ENCODE measurements at regions not wholly inside any gene's neighbourhood (a gene's known extent, or its start where the extent isn't known, plus 50 kb on each side); places are given as distances from the start of the nearest gene placed in this dataset.

- Histone ChIP-seq H3K4me3 (ENCODE audit: low read depth in 2 of 2, low read length in 2 of 2) (no peak overlapping the region), H3K36me3 (ENCODE audit: control insufficient read depth, insufficient read depth, low read length) (no peaks in the 10 kb centered on the region), H3K27ac (ENCODE audit: low read length) (no peak overlapping the region), H3K27me3 (ENCODE audit: control insufficient read depth, insufficient read depth, low read length) (no peaks in the 10 kb centered on the region), H3K9me3 (ENCODE audit: control insufficient read depth, insufficient read depth, low read depth, low read length) (no peaks in the 10 kb centered on the region), H3K4me1 (ENCODE audit: control insufficient read depth, insufficient read depth, low read length) (no peaks in the 10 kb centered on the region)
- DNase-seq (ENCODE audit: low read depth, low spot score): no peak
- ChIA-PET POLR2A (no interaction called here), CTCF (interaction anchor here (1.0 kb wide), 1 partner anchor 14 kb away, joined by 4 read pairs; no protein-coding TSS in a partner anchor)
- intact Hi-C loops (cut with micrococcal nuclease; ENCODE audit: unreplicated experiment) (no loop called here), in situ Hi-C loops (cut with HindIII; ENCODE audit: low pct_unique_long_range_greater_than_20kb, low sequenced_read_pairs) (no loop called here)
- no peak for ATAC-seq
- BruUV-seq (replicated peaks): no TSS peak
- TF ChIP-seq CTCF (IDR thresholded peaks at IDR 0.05): no peak
- TF ChIP-seq SIN3A (IDR thresholded peaks at IDR 0.05; ENCODE audit: borderline replicate concordance, insufficient read depth, low read depth, low read length): no peak
- no peak for TF ChIP-seq REST (IDR thresholded peaks at IDR 0.05; ENCODE audit: insufficient read depth in 1 of 2, low read depth in 2 of 2, low read length in 1 of 2)
- TF ChIP-seq POLR2AphosphoS5 (IDR thresholded peaks at IDR 0.05; ENCODE audit: low read depth, low read length): no peak
- TF ChIP-seq TCF7L2 (IDR thresholded peaks at IDR 0.05; ENCODE audit: low read depth, low read length): no peak
Measured at GRCh38 chr1:93025572-93025971, 53.5 kb upstream of the MTF2 start.

- TF ChIP-seq CTCF (IDR thresholded peaks at IDR 0.05) (no peak), POLR2AphosphoS5 (IDR thresholded peaks at IDR 0.05; ENCODE audit: low read depth, low read length) (no peak)
- CTCF ChIA-PET: no interaction called here
- DNase-seq (ENCODE audit: low read depth, low spot score): no peak
- Histone ChIP-seq H3K27ac (ENCODE audit: low read length) (no peak overlapping the region), H3K4me1 (ENCODE audit: control insufficient read depth, insufficient read depth, low read length) (no peaks in the 10 kb centered on the region), H3K27me3 (ENCODE audit: control insufficient read depth, insufficient read depth, low read length) (no peaks in the 10 kb centered on the region), H3K4me3 (ENCODE audit: low read depth in 2 of 2, low read length in 2 of 2) (no peak overlapping the region), H3K9me3 (ENCODE audit: control insufficient read depth, insufficient read depth, low read depth, low read length) (no peaks in the 10 kb centered on the region), H3K36me3 (ENCODE audit: control insufficient read depth, insufficient read depth, low read length) (no peaks in the 10 kb centered on the region)
- POLR2A ChIA-PET: interaction anchor here (0.5 kb wide), 1 partner anchor 1036 kb away, joined by 3 read pairs; no protein-coding TSS in a partner anchor
- in situ Hi-C loops (cut with HindIII; ENCODE audit: low pct_unique_long_range_greater_than_20kb, low sequenced_read_pairs) (no loop called here), intact Hi-C loops (cut with micrococcal nuclease; ENCODE audit: unreplicated experiment) (no loop called here)
- BruUV-seq (replicated peaks): no TSS peak
- ATAC-seq: no peak
Measured at GRCh38 chr1:93028542-93028941, 50.5 kb upstream of the MTF2 start.

All from Panc1 (cell line).